GM19351 (cell line): ENCODE measurements at regions not wholly inside any gene's neighbourhood (a gene's known extent, or its start where the extent isn't known, plus 50 kb on each side); places are given as distances from the start of the nearest gene placed in this dataset.

Experiments used
- ATAC-seq: cut with Tn5 transposase; IDR thresholded peaks from one replicate; pipeline ENCODE4 v1.9.1; 2021; ENCODE audit warnings: mild to moderate bottlenecking, moderate library complexity; ENCODE audit not compliant: unreplicated experiment

DNA sequence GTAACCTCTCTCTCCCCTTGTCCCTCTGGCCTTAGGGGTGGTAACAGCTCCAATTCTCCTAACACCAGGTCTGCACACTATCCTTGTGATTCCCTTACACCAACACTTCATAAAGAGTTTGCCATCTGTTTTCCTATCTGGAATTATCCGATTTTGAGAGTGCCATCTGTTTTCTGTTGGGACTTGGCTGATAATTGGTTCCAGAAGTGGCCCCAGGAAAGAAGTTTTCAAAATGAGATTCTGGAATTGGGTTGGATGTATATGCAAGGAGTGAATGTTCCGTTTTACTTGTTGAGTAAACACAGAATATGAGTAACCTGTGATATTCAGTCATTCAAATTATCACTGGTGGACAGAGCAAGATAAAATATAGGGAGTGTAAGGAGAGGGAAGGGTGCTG lies 134.1 kb upstream of the HS3ST3A1 start:
- ATAC-seq: no peak

GRCh38 chr17:13736916-13737315 lies 135.2 kb upstream of the HS3ST3A1 start:
- ATAC-seq: no peak

DNA sequence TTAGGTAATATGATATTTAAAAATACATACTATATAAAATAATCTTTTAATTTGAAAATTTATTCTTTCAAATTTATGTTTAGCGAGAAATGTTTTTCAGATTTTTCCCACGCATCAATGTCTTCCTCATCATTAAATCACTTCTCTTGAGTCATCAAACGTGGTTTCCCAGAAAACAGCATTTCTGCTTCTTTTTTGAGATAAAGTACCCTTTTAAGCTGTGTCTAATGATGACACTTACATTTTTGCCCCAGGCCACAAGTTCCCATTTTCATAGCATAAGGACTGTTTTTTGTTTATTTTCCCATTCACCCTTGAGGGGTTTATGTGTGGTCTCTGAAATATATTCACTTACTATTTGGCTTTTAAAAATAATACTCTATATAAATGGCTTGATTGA lies 139.0 kb upstream of the HS3ST3A1 start:
- no peak for ATAC-seq

DNA sequence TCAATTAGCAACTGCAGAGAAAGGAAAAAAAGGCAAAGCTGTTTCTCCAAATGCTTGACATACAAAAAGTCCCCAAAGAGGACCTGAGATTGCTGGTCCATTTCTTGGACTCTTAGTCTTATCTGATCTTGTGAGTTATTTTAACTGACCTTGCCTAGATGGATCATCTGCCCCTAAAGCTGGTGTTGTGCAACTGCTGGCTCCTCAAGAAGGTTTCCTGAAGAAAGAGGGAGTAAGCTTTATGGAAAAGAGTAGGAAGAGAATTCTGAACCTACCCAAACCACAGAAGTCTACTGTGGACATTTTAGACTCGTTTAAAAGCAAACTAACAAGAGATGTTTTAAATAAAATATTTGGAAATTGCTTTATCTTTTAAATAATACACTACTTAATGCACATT lies 140.0 kb upstream of the HS3ST3A1 start:
- ATAC-seq: no peak

- no peak for ATAC-seq
Measured at GRCh38 chr17:13743906-13744305, 142.2 kb upstream of the HS3ST3A1 start.

- no peak for ATAC-seq
Measured at GRCh38 chr17:13746404-13746803, 144.7 kb upstream of the HS3ST3A1 start.

- ATAC-seq: no peak
Measured at GRCh38 chr17:13749166-13749890, 147.6 kb upstream of the HS3ST3A1 start.

- no peak for ATAC-seq
Measured at GRCh38 chr17:13749891-13750235, 148.1 kb upstream of the HS3ST3A1 start.

GRCh38 chr17:13750816-13751793 lies 149.4 kb upstream of the HS3ST3A1 start:
- no peak for ATAC-seq

- no peak for ATAC-seq
Measured at GRCh38 chr17:13753154-13753553, 151.4 kb upstream of the HS3ST3A1 start.

- ATAC-seq: no peak
Measured at GRCh38 chr17:13753771-13754170, 152.0 kb upstream of the HS3ST3A1 start.

GRCh38 chr17:13755851-13756250 lies 154.1 kb upstream of the HS3ST3A1 start:
- ATAC-seq: no peak

DNA sequence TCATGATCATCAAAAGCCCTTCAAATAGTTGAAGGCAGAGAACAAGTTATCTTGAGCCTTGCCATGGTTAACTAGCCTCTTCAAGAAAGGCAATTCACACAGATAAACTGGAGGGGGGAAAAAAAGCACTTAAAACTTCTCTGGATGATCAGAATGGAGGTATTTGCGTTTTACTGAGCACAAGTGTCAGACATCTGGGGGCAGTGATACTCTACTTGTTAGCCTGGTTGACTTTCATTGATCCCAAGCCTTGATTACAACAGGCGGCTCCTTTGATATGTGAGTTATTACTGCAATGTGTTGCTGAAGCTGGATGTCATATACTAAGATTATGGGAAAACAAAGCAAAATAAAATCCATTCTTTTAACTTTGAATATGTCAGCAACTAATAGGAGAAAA lies 155.0 kb upstream of the HS3ST3A1 start:
- ATAC-seq: no peak

DNA sequence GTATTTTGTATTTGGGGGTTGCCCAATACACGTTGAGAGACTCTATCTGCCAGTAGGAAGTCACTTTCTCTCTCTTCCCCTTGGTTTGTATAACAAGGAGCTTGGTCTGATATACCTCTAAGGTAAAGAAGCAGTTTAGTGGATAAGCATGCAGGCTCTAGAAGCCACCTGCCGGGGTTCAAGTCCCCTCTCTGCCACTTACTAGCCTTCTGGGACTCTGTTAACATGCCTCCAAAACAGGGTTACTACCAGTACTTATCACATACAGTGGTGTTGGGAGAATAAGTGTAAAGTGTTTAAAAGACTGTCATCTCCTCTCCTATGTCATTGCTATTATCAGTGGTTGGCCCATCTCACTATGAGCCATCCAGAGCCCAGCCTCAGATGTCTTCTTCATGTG lies 156.1 kb upstream of the HS3ST3A1 start:
- ATAC-seq: no peak

GRCh38 chr17:13759518-13760335 lies 158.0 kb upstream of the HS3ST3A1 start:
- ATAC-seq: no peak

GRCh38 chr17:13761038-13761603 lies 159.4 kb upstream of the HS3ST3A1 start:
- ATAC-seq: no peak

- no peak for ATAC-seq
Measured at GRCh38 chr17:13765701-13766100, 164.0 kb upstream of the HS3ST3A1 start.

GRCh38 chr17:13770702-13771101 lies 169.0 kb upstream of the HS3ST3A1 start:
- ATAC-seq: no peak

- ATAC-seq: no peak
Measured at GRCh38 chr17:13775450-13775849, 173.7 kb upstream of the HS3ST3A1 start.

- no peak for ATAC-seq
Measured at GRCh38 chr17:13776027-13776551, 174.4 kb upstream of the HS3ST3A1 start.

- no peak for ATAC-seq
Measured at GRCh38 chr17:13777003-13777402, 175.3 kb upstream of the HS3ST3A1 start.
